ENCODE measurements at regions not wholly inside any gene's neighbourhood (a gene's known extent, or its start where the extent isn't known, plus 50 kb on each side); places are given as distances from the start of the nearest gene placed in this dataset.
"Not testable (repeated sequence)": the region's sequence is repeated elsewhere in the genome, so short reads cannot be mapped to it uniquely, and the experiment has no call there.

GRCh38 chr17:77558846-77559626 is 399.5 kb upstream of the TNRC6C start:
- no peak overlapping the region for H3K27ac ChIP-seq
- no peak overlapping the region for H2AFZ ChIP-seq (ENCODE audit: low read depth)
- no peaks in the 10 kb centered on the region for H3K4me1 ChIP-seq (ENCODE audit: low read depth, poor library complexity, severe bottlenecking)
- no peak overlapping the region for H3K4me2 ChIP-seq
- no peak overlapping the region for H3K4me3 ChIP-seq (IDR thresholded peaks at IDR 0.05; ENCODE audit: insufficient read depth, low read depth, low read length)
- no peaks in the 10 kb centered on the region for H4K20me1 ChIP-seq (ENCODE audit: insufficient read depth)
- H3K9ac ChIP-seq: no peak overlapping the region
- TF ChIP-seq CTCF (conservative IDR thresholded peaks at IDR 0.05; ENCODE audit: low read depth, low read length): no peak
- H3K27me3 ChIP-seq (ENCODE audit: insufficient read depth, low read depth): peaks cover 6% of the 10 kb centered on the region; the same call in 1 of the 2 replicates
- H3K79me2 ChIP-seq (ENCODE audit: insufficient read depth, low read depth): no peaks in the 10 kb centered on the region
- no peaks in the 10 kb centered on the region for H3K36me3 ChIP-seq (ENCODE audit: insufficient read depth)

GRCh38 chr17:77560381-77560780 is 398.1 kb upstream of the TNRC6C start:
- no peak overlapping the region for H3K4me3 ChIP-seq (IDR thresholded peaks at IDR 0.05; ENCODE audit: insufficient read depth, low read depth, low read length)
- TF ChIP-seq CTCF (conservative IDR thresholded peaks at IDR 0.05; ENCODE audit: low read depth, low read length): no peak
- H2AFZ ChIP-seq (ENCODE audit: low read depth): no peak overlapping the region
- no peak overlapping the region for H3K27ac ChIP-seq
- no peaks in the 10 kb centered on the region for H3K4me1 ChIP-seq (ENCODE audit: low read depth, poor library complexity, severe bottlenecking)
- H3K27me3 ChIP-seq (ENCODE audit: insufficient read depth, low read depth): peaks cover 6% of the 10 kb centered on the region; the same call in 1 of the 2 replicates
- H3K79me2 ChIP-seq (ENCODE audit: insufficient read depth, low read depth): no peaks in the 10 kb centered on the region
- H3K9ac ChIP-seq: no peak overlapping the region
- no peaks in the 10 kb centered on the region for H3K36me3 ChIP-seq (ENCODE audit: insufficient read depth)
- H3K4me2 ChIP-seq: no peak overlapping the region
- H4K20me1 ChIP-seq (ENCODE audit: insufficient read depth): no peaks in the 10 kb centered on the region

GRCh38 chr17:77560841-77561240 is 397.7 kb upstream of the TNRC6C start:
- Histone ChIP-seq H3K4me3 (IDR thresholded peaks at IDR 0.05; ENCODE audit: insufficient read depth, low read depth, low read length) (no peak overlapping the region), H3K4me2 (no peak overlapping the region), H3K79me2 (ENCODE audit: insufficient read depth, low read depth) (no peaks in the 10 kb centered on the region), H3K36me3 (ENCODE audit: insufficient read depth) (no peaks in the 10 kb centered on the region), H4K20me1 (ENCODE audit: insufficient read depth) (no peaks in the 10 kb centered on the region), H2AFZ (ENCODE audit: low read depth) (no peak overlapping the region), H3K27me3 (ENCODE audit: insufficient read depth, low read depth) (peaks cover 6% of the 10 kb centered on the region; the same call in 1 of the 2 replicates), H3K9ac (no peak overlapping the region), H3K27ac (no peak overlapping the region), H3K4me1 (ENCODE audit: low read depth, poor library complexity, severe bottlenecking) (no peaks in the 10 kb centered on the region)
- TF ChIP-seq CTCF (conservative IDR thresholded peaks at IDR 0.05; ENCODE audit: low read depth, low read length): no peak

GRCh38 chr17:77562361-77562760 is 396.1 kb upstream of the TNRC6C start:
- not testable (repeated sequence) for H3K4me3 ChIP-seq (IDR thresholded peaks at IDR 0.05; ENCODE audit: insufficient read depth, low read depth, low read length); H3K4me2 ChIP-seq; H3K36me3 ChIP-seq (ENCODE audit: insufficient read depth); H4K20me1 ChIP-seq (ENCODE audit: insufficient read depth); H3K27me3 ChIP-seq (ENCODE audit: insufficient read depth, low read depth); H3K9ac ChIP-seq; H2AFZ ChIP-seq (ENCODE audit: low read depth); H3K27ac ChIP-seq; H3K79me2 ChIP-seq (ENCODE audit: insufficient read depth, low read depth); H3K4me1 ChIP-seq (ENCODE audit: low read depth, poor library complexity, severe bottlenecking)

GRCh38 chr17:77563439-77564102 is 394.9 kb upstream of the TNRC6C start:
- Histone ChIP-seq H3K4me2 (no peak overlapping the region), H4K20me1 (ENCODE audit: insufficient read depth) (no peaks in the 10 kb centered on the region), H3K9ac (no peak overlapping the region), H3K27ac (no peak overlapping the region), H2AFZ (ENCODE audit: low read depth) (no peak overlapping the region), H3K4me3 (IDR thresholded peaks at IDR 0.05; ENCODE audit: insufficient read depth, low read depth, low read length) (no peak overlapping the region), H3K4me1 (ENCODE audit: low read depth, poor library complexity, severe bottlenecking) (no peaks in the 10 kb centered on the region), H3K79me2 (ENCODE audit: insufficient read depth, low read depth) (no peaks in the 10 kb centered on the region), H3K27me3 (ENCODE audit: insufficient read depth, low read depth) (peaks cover 6% of the 10 kb centered on the region; the same call in 1 of the 2 replicates), H3K36me3 (ENCODE audit: insufficient read depth) (no peaks in the 10 kb centered on the region)
- TF ChIP-seq CTCF (conservative IDR thresholded peaks at IDR 0.05; ENCODE audit: low read depth, low read length): no peak
